Loucy (cell line): ENCODE measurements at regions not wholly inside any gene's neighbourhood (a gene's known extent, or its start where the extent isn't known, plus 50 kb on each side); places are given as distances from the start of the nearest gene placed in this dataset.
"Not testable (repeated sequence)": the region's sequence is repeated elsewhere in the genome, so short reads cannot be mapped to it uniquely, and the experiment has no call there.

Experiments
- H2AFZ ChIP-seq: fragments of 200-600 bp; sonication (generic); 2 replicates; pipeline ENCODE4 v1.6.0; 2016; ENCODE audit warnings: antibody characterized with exemption, mild to moderate bottlenecking, low read length, moderate library complexity
- H3F3A ChIP-seq: fragments of 200-600 bp; 2 replicates; pipeline ENCODE4 v1.6.0; 2016; ENCODE audit warnings: antibody characterized with exemption, low read depth, mild to moderate bottlenecking
- H3K27me3 ChIP-seq: fragments of 200-600 bp; sonication (generic); 2 replicates; pipeline ENCODE4 v1.6.1; 2014; ENCODE audit warnings: low read length, mild to moderate bottlenecking; ENCODE audit not compliant: insufficient read depth, poor library complexity, severe bottlenecking
- H3K36me3 ChIP-seq: fragments of 200-600 bp; sonication (generic); 2 replicates; pipeline ENCODE4 v1.6.1; 2016; ENCODE audit warnings: low read length; ENCODE audit not compliant: insufficient read depth
- H3K4me1 ChIP-seq: fragments of 200-600 bp; sonication (generic); 2 replicates; pipeline ENCODE4 v1.5.1; 2014; ENCODE audit warnings: low read length, mild to moderate bottlenecking; ENCODE audit not compliant: insufficient read depth, poor library complexity, severe bottlenecking
- H3K4me2 ChIP-seq: fragments of 200-600 bp; sonication (generic); 2 replicates; pipeline ENCODE4 v1.6.0; 2014; ENCODE audit warnings: antibody characterized with exemption, low read length, low read depth, mild to moderate bottlenecking; ENCODE audit not compliant: poor library complexity, severe bottlenecking
- H3K4me3 ChIP-seq: fragments of 200-600 bp; sonication (generic); 2 replicates; pipeline ENCODE4 v1.5.1; 2014; ENCODE audit warnings: low read length, mild to moderate bottlenecking, mixed read lengths; ENCODE audit not compliant: poor library complexity, severe bottlenecking
- H3K79me2 ChIP-seq: fragments of 200-600 bp; sonication (generic); 2 replicates; pipeline ENCODE4 v1.6.1; 2014; ENCODE audit warnings: low read length; ENCODE audit not compliant: insufficient read depth
- H3K9ac ChIP-seq: fragments of 200-600 bp; sonication (generic); 2 replicates; pipeline ENCODE4 v1.6.0; 2014; ENCODE audit warnings: mild to moderate bottlenecking, low read depth, low read length, moderate library complexity; ENCODE audit not compliant: poor library complexity, severe bottlenecking
- H3K9me2 ChIP-seq: fragments of 200-600 bp; sonication (generic); replicated peaks from 2 replicates; pipeline ENCODE4 v1.6.1; 2016; ENCODE audit warnings: low read depth, low read length, mixed read lengths
- H3K9me3 ChIP-seq: fragments of 200-600 bp; sonication (generic); 2 replicates; pipeline ENCODE4 v1.6.1; 2014; ENCODE audit warnings: mild to moderate bottlenecking, antibody characterized with exemption, low read length, low read depth; ENCODE audit not compliant: insufficient read depth
- H4K20me1 ChIP-seq: fragments of 200-600 bp; sonication (generic); 2 replicates; pipeline ENCODE4 v1.6.0; 2014; ENCODE audit warnings: antibody characterized with exemption, low read length, mild to moderate bottlenecking; ENCODE audit not compliant: insufficient read depth, poor library complexity, severe bottlenecking
- EZH2phosphoT487 ChIP-seq: fragments of 200-600 bp; IDR thresholded peaks from 2 replicates; pipeline ENCODE4 v1.6.1; 2018; ENCODE audit warnings: antibody characterized with exemption, mild to moderate bottlenecking, moderate library complexity, borderline replicate concordance
- TF ChIP-seq, protein P1 (sequence below): fragments of 200-600 bp; sonication (generic); conservative IDR thresholded peaks from 2 replicates; pipeline ENCODE4 v1.5.1; 2014; ENCODE audit warnings: mild to moderate bottlenecking, antibody characterized with exemption, low read length

DNA sequence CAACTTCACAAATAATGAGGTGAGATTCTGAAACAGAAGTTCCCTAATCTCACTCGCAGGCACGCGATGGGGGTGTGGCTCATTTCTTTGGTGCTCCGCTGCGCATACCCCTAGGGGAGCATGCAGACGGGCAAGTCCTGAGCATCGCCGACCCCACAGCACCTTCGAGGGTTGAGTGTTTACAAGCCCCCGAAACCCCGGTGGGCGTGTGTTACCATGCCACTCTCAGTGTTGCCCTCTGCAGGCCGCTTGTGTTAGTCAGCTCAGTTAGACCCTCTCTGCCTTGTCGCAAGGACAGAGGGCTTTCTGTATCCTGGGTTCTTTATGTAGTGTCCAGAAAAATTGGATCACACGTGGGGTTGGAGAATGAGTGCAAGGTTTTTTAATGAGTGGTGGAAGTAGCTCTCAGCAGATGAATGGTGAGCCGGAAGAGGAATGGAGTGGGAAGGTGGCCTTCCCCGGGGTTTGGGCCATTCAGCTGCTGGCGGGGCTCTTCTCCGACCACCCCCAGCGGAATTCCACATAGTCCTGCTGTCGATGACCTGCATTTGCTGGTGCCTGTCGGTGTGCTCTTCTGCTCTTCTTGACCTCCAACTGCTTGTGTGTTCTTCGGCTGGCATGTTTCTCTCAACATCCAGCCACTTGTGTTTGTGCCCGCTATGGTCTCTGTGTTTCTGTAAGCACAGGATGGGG lies 191.3 kb downstream of the RPRM start:
- H3K36me3 ChIP-seq = no peaks in the 10 kb centered on the region
- H3K4me2 ChIP-seq = no peak overlapping the region
- H3K27me3 ChIP-seq = no peaks in the 10 kb centered on the region
- no peaks in the 10 kb centered on the region for H4K20me1 ChIP-seq
- H3K79me2 ChIP-seq = no peaks in the 10 kb centered on the region
- no peaks in the 10 kb centered on the region for H3K9me2 ChIP-seq
- no peak overlapping the region for H3K9ac ChIP-seq
- no peaks in the 10 kb centered on the region for H3K9me3 ChIP-seq
- H3F3A ChIP-seq = no peaks in the 10 kb centered on the region
- no peak overlapping the region for H3K4me3 ChIP-seq
- H2AFZ ChIP-seq = no peak overlapping the region
- TF ChIP-seq, protein P1, sequence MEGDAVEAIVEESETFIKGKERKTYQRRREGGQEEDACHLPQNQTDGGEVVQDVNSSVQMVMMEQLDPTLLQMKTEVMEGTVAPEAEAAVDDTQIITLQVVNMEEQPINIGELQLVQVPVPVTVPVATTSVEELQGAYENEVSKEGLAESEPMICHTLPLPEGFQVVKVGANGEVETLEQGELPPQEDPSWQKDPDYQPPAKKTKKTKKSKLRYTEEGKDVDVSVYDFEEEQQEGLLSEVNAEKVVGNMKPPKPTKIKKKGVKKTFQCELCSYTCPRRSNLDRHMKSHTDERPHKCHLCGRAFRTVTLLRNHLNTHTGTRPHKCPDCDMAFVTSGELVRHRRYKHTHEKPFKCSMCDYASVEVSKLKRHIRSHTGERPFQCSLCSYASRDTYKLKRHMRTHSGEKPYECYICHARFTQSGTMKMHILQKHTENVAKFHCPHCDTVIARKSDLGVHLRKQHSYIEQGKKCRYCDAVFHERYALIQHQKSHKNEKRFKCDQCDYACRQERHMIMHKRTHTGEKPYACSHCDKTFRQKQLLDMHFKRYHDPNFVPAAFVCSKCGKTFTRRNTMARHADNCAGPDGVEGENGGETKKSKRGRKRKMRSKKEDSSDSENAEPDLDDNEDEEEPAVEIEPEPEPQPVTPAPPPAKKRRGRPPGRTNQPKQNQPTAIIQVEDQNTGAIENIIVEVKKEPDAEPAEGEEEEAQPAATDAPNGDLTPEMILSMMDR = peak; percentile 36; the same call in 1 of the 2 replicates
- no peak for TF ChIP-seq EZH2phosphoT487
- H3K4me1 ChIP-seq = no peaks in the 10 kb centered on the region

DNA sequence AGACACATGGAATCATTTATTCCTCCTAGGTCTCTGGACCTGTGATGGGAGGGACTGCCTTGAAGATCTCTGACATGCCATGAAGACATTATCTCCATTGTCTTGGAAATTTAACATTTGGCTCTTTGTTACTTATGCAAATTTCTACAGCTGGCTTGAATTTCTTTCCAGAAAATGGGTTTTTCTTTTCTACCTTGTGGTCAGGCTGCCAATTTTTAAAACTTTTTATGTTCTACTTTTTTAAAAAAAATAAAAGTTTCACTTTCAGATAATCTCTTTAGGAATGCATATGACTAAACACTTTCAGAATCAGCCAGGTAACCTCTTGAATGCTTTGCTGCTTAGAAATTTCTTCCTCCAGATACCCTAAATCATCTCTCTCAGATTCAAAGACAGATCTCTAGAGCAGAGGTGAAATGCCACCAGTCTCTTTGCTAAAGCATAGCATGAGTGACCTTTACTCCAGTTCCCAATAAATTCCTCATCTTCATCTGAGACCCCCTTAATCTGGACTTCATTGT lies 209.6 kb downstream of the RPRM start:
- TF ChIP-seq, protein P1 = no peak
- no peak for TF ChIP-seq EZH2phosphoT487
- Histone ChIP-seq H3F3A (no peaks in the 10 kb centered on the region), H3K4me1 (no peaks in the 10 kb centered on the region), H4K20me1 (no peaks in the 10 kb centered on the region), H3K27me3 (no peaks in the 10 kb centered on the region), H3K4me2 (no peak overlapping the region), H3K9me2 (no peaks in the 10 kb centered on the region), H3K9ac (no peak overlapping the region), H3K4me3 (no peak overlapping the region), H3K9me3 (no peaks in the 10 kb centered on the region), H3K36me3 (no peaks in the 10 kb centered on the region), H2AFZ (no peak overlapping the region), H3K79me2 (no peaks in the 10 kb centered on the region)

DNA sequence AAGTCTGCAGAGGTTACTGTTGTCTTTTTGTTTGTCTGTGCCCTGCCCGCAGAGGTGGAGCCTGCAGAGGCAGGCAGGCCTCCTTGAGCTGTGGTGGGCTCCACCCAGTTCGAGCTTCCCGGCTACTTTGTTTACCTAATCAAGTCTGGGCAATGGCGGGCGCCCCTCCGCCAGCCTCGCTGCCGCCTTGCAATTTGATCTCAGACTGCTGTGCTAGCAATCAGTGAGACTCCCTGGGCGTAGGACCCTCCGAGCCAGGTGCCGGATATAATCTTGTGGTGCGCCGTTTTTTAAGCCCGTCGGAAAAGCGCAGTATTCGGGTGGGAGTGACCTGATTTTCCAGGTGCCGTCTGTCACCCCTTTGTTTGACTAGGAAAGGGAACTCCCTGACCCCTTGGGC lies 221.7 kb downstream of the RPRM start:
- not testable (repeated sequence) for H4K20me1 ChIP-seq, H2AFZ ChIP-seq, H3K4me1 ChIP-seq, H3K9ac ChIP-seq, H3K36me3 ChIP-seq, H3K4me3 ChIP-seq, H3K27me3 ChIP-seq, H3F3A ChIP-seq, H3K4me2 ChIP-seq, H3K79me2 ChIP-seq, H3K9me2 ChIP-seq, H3K9me3 ChIP-seq

DNA sequence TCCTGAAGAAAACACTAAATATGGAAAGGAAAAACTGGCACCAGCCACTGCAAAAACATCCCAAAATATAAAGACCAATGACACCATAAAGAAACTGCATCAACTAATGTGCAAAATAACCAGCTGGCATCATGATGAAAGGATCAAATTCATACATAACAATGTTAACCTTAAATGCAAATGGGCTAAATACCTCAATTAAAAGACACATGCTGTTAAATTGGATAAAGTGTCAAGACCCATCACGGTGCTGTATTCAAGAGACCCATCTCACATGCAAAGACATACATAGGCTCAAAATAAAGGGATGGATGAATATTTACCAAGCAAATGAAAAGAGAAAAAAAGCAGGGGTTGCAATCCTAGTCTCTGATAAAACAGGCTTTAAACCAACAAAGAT lies 231.9 kb downstream of the RPRM start:
- not testable (repeated sequence) for H3K36me3 ChIP-seq, H3K4me3 ChIP-seq, H4K20me1 ChIP-seq, H3K9me2 ChIP-seq, H3K4me2 ChIP-seq, H3K4me1 ChIP-seq, H3K9ac ChIP-seq, H3K79me2 ChIP-seq, H2AFZ ChIP-seq, H3K9me3 ChIP-seq, H3K27me3 ChIP-seq, H3F3A ChIP-seq
